GM23338 (cell line): ENCODE measurements at regions not wholly inside any gene's neighbourhood (a gene's known extent, or its start where the extent isn't known, plus 50 kb on each side); places are given as distances from the start of the nearest gene placed in this dataset.
A peak's percentile ranks its signal among the peaks of the same experiment; 100 is the strongest.

ENCODE experiments used
- ATAC-seq: fragments of 200-7000 bp; cut with Tn5 transposase; 3 replicates; pipeline ENCODE4 v1.9.1; 2020
- DNase-seq: peaks from one replicate; pipeline ENCODE4 v3.0.0-alpha.2; 2015; ENCODE audit warnings: low spot score
- H2AFZ ChIP-seq: fragments of 200-600 bp; sonication (generic); 2 replicates; pipeline ENCODE4 v1.8.0; 2016; ENCODE audit warnings: antibody characterized with exemption, mild to moderate bottlenecking, moderate library complexity
- H3F3A ChIP-seq: fragments of 200-600 bp; sonication (generic); replicated peaks from 2 replicates; pipeline ENCODE4 v1.8.0; 2017; ENCODE audit warnings: antibody characterized with exemption, mixed run types, low read depth
- H3K27ac ChIP-seq: fragments of 200-600 bp; sonication (generic); 2 replicates; pipeline ENCODE4 v1.6.1; 2016; ENCODE audit warnings: low read depth
- H3K27me3 ChIP-seq: fragments of 200-600 bp; sonication (generic); 2 replicates; pipeline ENCODE4 v1.8.0; 2016; ENCODE audit warnings: mild to moderate bottlenecking, mixed run types, moderate library complexity; ENCODE audit not compliant: insufficient read depth
- H3K36me3 ChIP-seq: fragments of 200-600 bp; sonication (generic); 2 replicates; pipeline ENCODE4 v1.8.0; 2016; ENCODE audit warnings: mild to moderate bottlenecking; ENCODE audit not compliant: insufficient read depth
- H3K4me1 ChIP-seq: fragments of 200-600 bp; sonication (generic); 2 replicates; pipeline ENCODE4 v1.8.0; 2016; ENCODE audit warnings: mild to moderate bottlenecking, moderate library complexity; ENCODE audit not compliant: insufficient read depth
- H3K4me2 ChIP-seq: fragments of 200-600 bp; sonication (generic); 2 replicates; pipeline ENCODE4 v1.7.1; 2017; ENCODE audit warnings: mixed run types
- H3K4me3 ChIP-seq: fragments of 200-600 bp; sonication (generic); 2 replicates; pipeline ENCODE4 v1.6.1; 2016; ENCODE audit warnings: mixed run types
- H3K79me2 ChIP-seq: fragments of 200-600 bp; sonication (generic); replicated peaks from 2 replicates; pipeline ENCODE4 v1.8.0; 2017; ENCODE audit warnings: mild to moderate bottlenecking; ENCODE audit not compliant: insufficient read depth
- H3K9me2 ChIP-seq: fragments of 200-600 bp; sonication (generic); 2 replicates; pipeline ENCODE4 v1.8.0; 2017; ENCODE audit not compliant: insufficient read depth
- H4K20me1 ChIP-seq: fragments of 200-600 bp; sonication (generic); replicated peaks from 2 replicates; pipeline ENCODE4 v1.8.0; 2017; ENCODE audit warnings: mild to moderate bottlenecking; ENCODE audit not compliant: insufficient read depth
- H3K27ac Mint-ChIP-seq: 2 replicates; pipeline ENCODE4 v1.8.0; 2020; ENCODE audit warnings: inconsistent platforms, mild to moderate bottlenecking, moderate library complexity, mixed read lengths
- H3K27me3 Mint-ChIP-seq: 3 replicates; pipeline ENCODE4 v1.8.0; 2022; ENCODE audit warnings: low read depth, mild to moderate bottlenecking, moderate library complexity, mixed read lengths, inconsistent platforms; ENCODE audit not compliant: insufficient read depth, poor library complexity
- H3K36me3 Mint-ChIP-seq: 3 replicates; pipeline ENCODE4 v1.8.0; 2021; ENCODE audit warnings: low read depth, mild to moderate bottlenecking, inconsistent platforms, moderate library complexity, mixed read lengths
- H3K4me1 Mint-ChIP-seq: 3 replicates; pipeline ENCODE4 v1.8.0; 2020; ENCODE audit warnings: mild to moderate bottlenecking, inconsistent platforms, mixed read lengths
- H3K4me3 Mint-ChIP-seq: 3 replicates; pipeline ENCODE4 v1.8.0; 2021; ENCODE audit warnings: moderate library complexity, mild to moderate bottlenecking, inconsistent platforms, mixed read lengths
- H3K9me3 Mint-ChIP-seq: 3 replicates; pipeline ENCODE4 v1.8.0; 2020; ENCODE audit warnings: moderate library complexity, mild to moderate bottlenecking, inconsistent platforms, mixed read lengths
- CREB1 ChIP-seq: fragments of 250-450 bp; sonication (Bioruptor Pico); IDR thresholded peaks from 2 replicates; pipeline ENCODE4 v1.5.0; 2020; ENCODE audit warnings: low read depth, mild to moderate bottlenecking, moderate library complexity
- CTCF ChIP-seq, 2 experiments: fragments of 200-600 bp in 1 of 2; sonication (generic) in 1 of 2; conservative IDR thresholded peaks; 2 replicates each; pipeline versions ENCODE4 v1.5.1 to v1.6.1; 2016 to 2017; ENCODE audit warnings: antibody characterized with exemption in 2 of 2, low read depth in 2 of 2, mild to moderate bottlenecking in 2 of 2, moderate library complexity in 1 of 2
- ETS1 ChIP-seq: IDR thresholded peaks from 2 replicates; pipeline ENCODE4 v1.6.1; 2016; ENCODE audit warnings: antibody characterized with exemption
- EZH2 ChIP-seq: fragments of 200-600 bp; sonication (generic); IDR thresholded peaks from one replicate; pipeline ENCODE4 v1.8.0; 2017; ENCODE audit warnings: antibody characterized with exemption, mild to moderate bottlenecking, low read depth; ENCODE audit not compliant: unreplicated experiment
- EZH2phosphoT487 ChIP-seq: fragments of 200-600 bp; sonication (generic); IDR thresholded peaks from one replicate; pipeline ENCODE4 v1.8.1; 2018; ENCODE audit warnings: antibody characterized with exemption; ENCODE audit not compliant: unreplicated experiment
- JUNB ChIP-seq: IDR thresholded peaks from one replicate; pipeline ENCODE4 v1.6.1; 2016; ENCODE audit warnings: antibody characterized with exemption; ENCODE audit not compliant: unreplicated experiment
- NANOG ChIP-seq: IDR thresholded peaks from 2 replicates; pipeline ENCODE4 v1.6.1; 2016; ENCODE audit warnings: antibody characterized with exemption, borderline replicate concordance
- POLR2AphosphoS5 ChIP-seq: IDR thresholded peaks from 2 replicates; pipeline ENCODE4 v1.6.1; 2016; ENCODE audit warnings: antibody characterized with exemption, low read depth
- REST ChIP-seq: IDR thresholded peaks from one replicate; pipeline ENCODE4 v1.6.1; 2018; ENCODE audit warnings: antibody characterized with exemption; ENCODE audit not compliant: unreplicated experiment
- STAT1 ChIP-seq: IDR thresholded peaks from one replicate; pipeline ENCODE4 v1.6.1; 2016; ENCODE audit warnings: antibody characterized with exemption; ENCODE audit not compliant: unreplicated experiment
- ZNF114 ChIP-seq: fragments of 250-450 bp; sonication (Bioruptor Pico); IDR thresholded peaks from 2 replicates; pipeline ENCODE4 v1.5.0; 2020; ENCODE audit warnings: mild to moderate bottlenecking, moderate library complexity
- ZNF331 ChIP-seq: fragments of 250-450 bp; sonication (Bioruptor Pico); IDR thresholded peaks from 2 replicates; pipeline ENCODE4 v1.5.0; 2020; ENCODE audit warnings: low read depth, mild to moderate bottlenecking, moderate library complexity
- ZNF462 ChIP-seq: fragments of 250-450 bp; sonication (Bioruptor Pico); IDR thresholded peaks from 2 replicates; pipeline ENCODE4 v1.5.0; 2020; ENCODE audit warnings: mild to moderate bottlenecking, moderate library complexity

GRCh38 chr4:55248756-55249155 lies 97.3 kb upstream of the SRD5A3 start:
- Histone ChIP-seq H3K27ac (no peak overlapping the region), H3K79me2 (no peaks in the 10 kb centered on the region), H3K36me3 (no peaks in the 10 kb centered on the region), H3K9me2 (peaks cover 9% of the 10 kb centered on the region), H4K20me1 (no peaks in the 10 kb centered on the region), H3K4me1 (peaks cover 12% of the 10 kb centered on the region), H3K4me3 (no peak overlapping the region), H2AFZ (peak overlapping the region; percentile 70; the same call in 1 of the 2 replicates), H3K4me2 (no peak overlapping the region), H3F3A (no peaks in the 10 kb centered on the region), H3K27me3 (no peaks in the 10 kb centered on the region)
- no peak for TF ChIP-seq NANOG
- TF ChIP-seq EZH2phosphoT487 = no peak
- TF ChIP-seq REST = no peak
- TF ChIP-seq ZNF462 (CRISPR knock-in tag) = no peak
- no peak for TF ChIP-seq JUNB
- no peak for TF ChIP-seq ZNF331
- TF ChIP-seq ZNF114 (CRISPR knock-in tag) = no peak
- TF ChIP-seq EZH2 = no peak
- no peak for TF ChIP-seq CREB1
- TF ChIP-seq POLR2AphosphoS5 = no peak
- TF ChIP-seq CTCF (conservative IDR thresholded peaks at IDR 0.05; ENCODE audit: low read depth in 2 of 2) = no peak
- no peak for TF ChIP-seq ETS1
- TF ChIP-seq STAT1 = no peak
- H3K4me3 Mint-ChIP-seq = no peak overlapping the region
- H3K27me3 Mint-ChIP-seq = peaks cover 2% of the 10 kb centered on the region
- no peaks in the 10 kb centered on the region for H3K36me3 Mint-ChIP-seq
- DNase-seq (no peak), ATAC-seq (no peak)
- no peaks in the 10 kb centered on the region for H3K9me3 Mint-ChIP-seq
- no peak overlapping the region for H3K27ac Mint-ChIP-seq
- peaks cover 17% of the 10 kb centered on the region; the same call in 2 of the 3 replicates for H3K4me1 Mint-ChIP-seq
